H9 (cell line): ENCODE measurements at regions not wholly inside any gene's neighbourhood (a gene's known extent, or its start where the extent isn't known, plus 50 kb on each side); places are given as distances from the start of the nearest gene placed in this dataset.

Experiments
- DNase-seq: peaks from one replicate; pipeline ENCODE4 v3.0.0-alpha.2; 2017
- H2AFZ ChIP-seq: one replicate; pipeline ENCODE4 v1.6.1; 2013; ENCODE audit warnings: mild to moderate bottlenecking, low read length, control low read depth, moderate library complexity
- H2AK5ac ChIP-seq: 2 replicates; pipeline ENCODE4 v1.6.1; 2013; ENCODE audit warnings: low read length, control low read depth, mixed read lengths; ENCODE audit not compliant: insufficient read length
- H2BK120ac ChIP-seq: one replicate; pipeline ENCODE4 v1.6.1; 2013; ENCODE audit warnings: low read depth, mild to moderate bottlenecking, low read length, control low read depth, inconsistent platforms; ENCODE audit not compliant: poor library complexity, severe bottlenecking
- H2BK12ac ChIP-seq: 2 replicates; pipeline ENCODE4 v1.6.1; 2013; ENCODE audit warnings: low read length, control low read depth, mixed read lengths, low read depth; ENCODE audit not compliant: insufficient read length
- H2BK15ac ChIP-seq: 2 replicates; pipeline ENCODE4 v1.6.1; 2013; ENCODE audit warnings: low read depth, low read length, control low read depth
- H2BK20ac ChIP-seq: one replicate; pipeline ENCODE4 v1.6.1; 2013; ENCODE audit warnings: low read depth, mild to moderate bottlenecking, low read length, control low read depth, inconsistent platforms; ENCODE audit not compliant: poor library complexity, severe bottlenecking
- H2BK5ac ChIP-seq: 2 replicates; pipeline ENCODE4 v1.6.1; 2013; ENCODE audit warnings: low read length, control low read depth, mixed read lengths; ENCODE audit not compliant: insufficient read length
- H3K14ac ChIP-seq: 2 replicates; pipeline ENCODE4 v1.6.1; 2013; ENCODE audit warnings: low read length, control low read depth; ENCODE audit not compliant: insufficient read depth
- H3K18ac ChIP-seq: 2 replicates; pipeline ENCODE4 v1.6.1; 2013; ENCODE audit warnings: low read depth, mild to moderate bottlenecking, mixed read lengths, low read length, control low read depth; ENCODE audit not compliant: insufficient read length
- H3K23ac ChIP-seq: 2 replicates; pipeline ENCODE4 v1.6.1; 2013; ENCODE audit warnings: low read length, control low read depth, mixed read lengths, low read depth; ENCODE audit not compliant: insufficient read length
- H3K23me2 ChIP-seq: 2 replicates; pipeline ENCODE4 v1.6.1; 2013; ENCODE audit warnings: low read depth, mild to moderate bottlenecking, mixed read lengths, low read length, control low read depth; ENCODE audit not compliant: insufficient read length, poor library complexity, severe bottlenecking
- H3K27ac ChIP-seq: 2 replicates; pipeline ENCODE4 v1.5.1; 2013; ENCODE audit warnings: low read length, control low read depth, mixed read lengths, low read depth; ENCODE audit not compliant: insufficient read length
- H3K27me3 ChIP-seq: 2 replicates; pipeline ENCODE4 v1.6.1; 2013; ENCODE audit warnings: low read length, control low read depth, inconsistent platforms; ENCODE audit not compliant: insufficient read depth
- H3K4ac ChIP-seq: 2 replicates; pipeline ENCODE4 v1.6.1; 2013; ENCODE audit warnings: low read depth, mild to moderate bottlenecking, control low read depth, inconsistent platforms, low read length, moderate library complexity
- H3K4me1 ChIP-seq: 2 replicates; pipeline ENCODE4 v1.6.1; 2013; ENCODE audit warnings: low read length, control low read depth, inconsistent platforms; ENCODE audit not compliant: insufficient read depth
- H3K4me2 ChIP-seq: 2 replicates; pipeline ENCODE4 v1.6.1; 2013; ENCODE audit warnings: low read length, control low read depth, mixed read lengths; ENCODE audit not compliant: insufficient read length, insufficient read depth
- H3K56ac ChIP-seq: 2 replicates; pipeline ENCODE4 v1.6.1; 2013; ENCODE audit warnings: low read depth, mild to moderate bottlenecking, mixed read lengths, low read length, control low read depth; ENCODE audit not compliant: insufficient read length
- H3K79me1 ChIP-seq: 2 replicates; pipeline ENCODE4 v1.6.1; 2013; ENCODE audit warnings: low read depth, mild to moderate bottlenecking, moderate library complexity, low read length, control low read depth, inconsistent platforms; ENCODE audit not compliant: insufficient read depth, poor library complexity, severe bottlenecking
- H3K79me2 ChIP-seq: 2 replicates; pipeline ENCODE4 v1.6.1; 2013; ENCODE audit warnings: low read length, control low read depth, inconsistent platforms; ENCODE audit not compliant: insufficient read depth
- H3K9ac ChIP-seq: 2 replicates; pipeline ENCODE4 v1.6.1; 2013; ENCODE audit warnings: low read length, control low read depth, mixed read lengths; ENCODE audit not compliant: insufficient read length; ENCODE audit errors: extremely low read depth
- H3K9me3 ChIP-seq: one replicate; pipeline ENCODE4 v1.6.1; 2013; ENCODE audit warnings: low read depth, low read length, inconsistent platforms; ENCODE audit not compliant: control insufficient read depth
- H3T11ph ChIP-seq: one replicate; pipeline ENCODE4 v1.6.1; 2013; ENCODE audit warnings: mild to moderate bottlenecking, low read length, control low read depth, inconsistent platforms
- H4K20me1 ChIP-seq: one replicate; pipeline ENCODE4 v1.6.1; 2013; ENCODE audit not compliant: control insufficient read depth, insufficient read length, insufficient read depth
- H4K5ac ChIP-seq: 2 replicates; pipeline ENCODE4 v1.6.1; 2013; ENCODE audit warnings: low read depth, mild to moderate bottlenecking, mixed read lengths, low read length, control low read depth; ENCODE audit not compliant: insufficient read length
- H4K8ac ChIP-seq: replicated peaks from 2 replicates; pipeline ENCODE4 v1.6.1; 2013; ENCODE audit warnings: low read length, control low read depth, mixed read lengths, low read depth; ENCODE audit not compliant: insufficient read length
- H4K91ac ChIP-seq: 2 replicates; pipeline ENCODE4 v1.6.1; 2013; ENCODE audit warnings: low read depth, mild to moderate bottlenecking, moderate library complexity, mixed read lengths, low read length, control low read depth; ENCODE audit not compliant: insufficient read length
- H3K27ac Mint-ChIP-seq, 3 experiments: 2 replicates in 2 of 3; 3 replicates in 1 of 3; pipeline ENCODE4 v1.8.0; 2020 to 2021; ENCODE audit warnings: mixed read lengths in 3 of 3, mild to moderate bottlenecking in 1 of 3, moderate library complexity in 1 of 3
- H3K27me3 Mint-ChIP-seq: 2 replicates; pipeline ENCODE4 v1.8.0; 2021; ENCODE audit warnings: low read depth, mild to moderate bottlenecking, moderate library complexity, mixed read lengths
- H3K36me3 Mint-ChIP-seq, 3 experiments: 2 replicates in 2 of 3; 3 replicates in 1 of 3; pipeline ENCODE4 v1.8.0; 2020 to 2021; ENCODE audit warnings: low read depth in 3 of 3, mixed read lengths in 3 of 3; ENCODE audit not compliant: insufficient read depth in 1 of 3
- H3K4me1 Mint-ChIP-seq, 2 experiments: 2 replicates each; pipeline ENCODE4 v1.8.0; 2020; ENCODE audit warnings: mixed read lengths in 2 of 2
- H3K4me3 Mint-ChIP-seq, 2 experiments: 2 replicates in 1 of 2; 3 replicates in 1 of 2; pipeline ENCODE4 v1.8.0; 2020 to 2021; ENCODE audit warnings: mild to moderate bottlenecking in 2 of 2, mixed read lengths in 2 of 2, moderate library complexity in 1 of 2
- H3K9me3 Mint-ChIP-seq, 2 experiments: 2 replicates in 1 of 2; 3 replicates in 1 of 2; pipeline ENCODE4 v1.8.0; 2020; ENCODE audit warnings: mild to moderate bottlenecking in 2 of 2, mixed read lengths in 2 of 2, moderate library complexity in 1 of 2
- CTCF ChIP-seq: fragments of 200-600 bp; sonication (generic); conservative IDR thresholded peaks from 3 replicates; pipeline ENCODE4 v1.8.0; 2021; ENCODE audit warnings: antibody characterized with exemption, mild to moderate bottlenecking
- WGBS: extraction: QIAGEN DNeasy Blood & Tissue Kit; methylation state at CpG from one replicate; pipeline ENCODE4 v1.1.7; 2013; ENCODE audit warnings: missing lambda C conversion rate, low lambda C conversion rate, mixed read lengths; ENCODE audit not compliant: insufficient read length; ENCODE audit errors: extremely low coverage; 5-methylcytosine and 5-hydroxymethylcytosine counted together

- no peak overlapping the region for H3K18ac ChIP-seq
- H2AK5ac ChIP-seq: no peak overlapping the region
- Mint-ChIP-seq H3K27me3 (no peaks in the 10 kb centered on the region; the same call in 1 of the 2 replicates), H3K4me3 (no peak overlapping the region), H3K27ac (no peak overlapping the region), H3K36me3 (no peaks in the 10 kb centered on the region; a peak in 1 of 7 replicates), H3K4me1 (no peaks in the 10 kb centered on the region), H3K9me3 (peaks cover 47 to 51% of the 10 kb centered on the region in 2 experiments)
- no peak overlapping the region for H3K27ac ChIP-seq
- TF ChIP-seq CTCF: no peak
- no peak overlapping the region for H2AFZ ChIP-seq
- H3K23me2 ChIP-seq: no peaks in the 10 kb centered on the region
- no peak overlapping the region for H2BK20ac ChIP-seq
- no CpG with 5 or more reads among the region's 4 CpGs for WGBS
- H3K4me2 ChIP-seq: no peak overlapping the region
- no peak overlapping the region for H3K23ac ChIP-seq
- DNase-seq: no peak
- H4K91ac ChIP-seq: no peak overlapping the region
- H3K14ac ChIP-seq: no peak overlapping the region
- H2BK15ac ChIP-seq: no peak overlapping the region
- no peak overlapping the region for H3K56ac ChIP-seq
- no peaks in the 10 kb centered on the region for H3K79me2 ChIP-seq
- H2BK5ac ChIP-seq: no peak overlapping the region
- no peak overlapping the region for H3K9ac ChIP-seq
- no peaks in the 10 kb centered on the region for H3K4me1 ChIP-seq
- H2BK120ac ChIP-seq: no peak overlapping the region
- no peaks in the 10 kb centered on the region for H3K27me3 ChIP-seq
- no peak overlapping the region for H3K4ac ChIP-seq
- H2BK12ac ChIP-seq: no peak overlapping the region
- H4K5ac ChIP-seq: no peak overlapping the region
- H3T11ph ChIP-seq: no peak overlapping the region
- no peaks in the 10 kb centered on the region for H4K20me1 ChIP-seq
- H3K79me1 ChIP-seq: no peaks in the 10 kb centered on the region
- H4K8ac ChIP-seq: no peak overlapping the region
- peaks cover 12% of the 10 kb centered on the region for H3K9me3 ChIP-seq
Observed at GRCh38 chrX:27924261-27924660, 57.0 kb downstream of the DCAF8L1 start.
